ENCODE measurements at regions not wholly inside any gene's neighbourhood (a gene's known extent, or its start where the extent isn't known, plus 50 kb on each side); places are given as distances from the start of the nearest gene placed in this dataset.

- TF ChIP-seq WT1 (tag by site-specific recombination; IDR thresholded peaks at IDR 0.05) = no peak
- no peak for TF ChIP-seq ZNF266 (tag by site-specific recombination; IDR thresholded peaks at IDR 0.05; ENCODE audit: low read depth)
- TF ChIP-seq ZSCAN23 (tag by site-specific recombination; IDR thresholded peaks at IDR 0.05) = no peak
- TF ChIP-seq ATF2 (tag by site-specific recombination; IDR thresholded peaks at IDR 0.05; ENCODE audit: low read depth) = no peak
- TF ChIP-seq ZNF670 (tag by site-specific recombination; IDR thresholded peaks at IDR 0.05; ENCODE audit: low read depth) = no peak
- no peak for TF ChIP-seq ZNF169 (tag by site-specific recombination; IDR thresholded peaks at IDR 0.05)
- no peak for TF ChIP-seq ZNF837 (tag by site-specific recombination; IDR thresholded peaks at IDR 0.05)
- no peak for TF ChIP-seq ZNF16 (tag by site-specific recombination; IDR thresholded peaks at IDR 0.05; ENCODE audit: low read depth)
- no peak for TF ChIP-seq ZNF302 (tag by site-specific recombination; IDR thresholded peaks at IDR 0.05; ENCODE audit: low read depth)
- TF ChIP-seq ZNF580 (tag by site-specific recombination; IDR thresholded peaks at IDR 0.05) = no peak
- TF ChIP-seq MYNN (tag by site-specific recombination; IDR thresholded peaks at IDR 0.05; ENCODE audit: borderline replicate concordance) = no peak
- TF ChIP-seq INSM2 (tag by site-specific recombination; IDR thresholded peaks at IDR 0.05) = no peak
- TF ChIP-seq ZNF37A (tag by site-specific recombination; IDR thresholded peaks at IDR 0.05) = no peak
- no peak for TF ChIP-seq ZNF221 (tag by site-specific recombination; IDR thresholded peaks at IDR 0.05; ENCODE audit: borderline replicate concordance)
- no peak for TF ChIP-seq ZBTB20 (tag by site-specific recombination; IDR thresholded peaks at IDR 0.05)
- no peak for TF ChIP-seq ZNF707 (tag by site-specific recombination; IDR thresholded peaks at IDR 0.05)
- no peak for TF ChIP-seq ZNF24 (tag by site-specific recombination; IDR thresholded peaks at IDR 0.05)
- Histone ChIP-seq H3K4me3 (ENCODE audit: low read depth, low read length) (no peak overlapping the region), H3K9me3 (ENCODE audit: control insufficient read depth, insufficient read depth, low read depth, low read length) (no peaks in the 10 kb centered on the region), H3K27ac (ENCODE audit: extremely low read depth, low read depth, low read length) (no peak overlapping the region), H3K36me3 (ENCODE audit: control insufficient read depth in 2 of 2, insufficient read depth in 1 of 2, low read length in 2 of 2) (no peaks in the 10 kb centered on the region), H3K4me1 (ENCODE audit: control insufficient read depth, insufficient read depth, low read length) (peaks cover 6% of the 10 kb centered on the region; the same call in 1 of the 2 replicates)
- ChIA-PET CTCF (no interaction called here), POLR2A (no interaction called here)
Measured at GRCh38 chr1:199612976-199613774, 414.3 kb upstream of the NR5A2 start.

GRCh38 chr1:199616947-199617346, 410.6 kb upstream of the NR5A2 start:
- peaks cover 4% of the 10 kb centered on the region; the same call in 1 of the 2 replicates for H3K4me1 ChIP-seq (ENCODE audit: control insufficient read depth, insufficient read depth, low read length)
- POLR2A ChIA-PET = no interaction called here
- no peak overlapping the region for H3K27ac ChIP-seq (ENCODE audit: extremely low read depth, low read depth, low read length)
- TF ChIP-seq KLF10 (tag by site-specific recombination; IDR thresholded peaks at IDR 0.05) (no peak), FEZF1 (tag by site-specific recombination; IDR thresholded peaks at IDR 0.05) (no peak), SCRT2 (tag by site-specific recombination; IDR thresholded peaks at IDR 0.05) (peak; percentile 86), KLF8 (tag by site-specific recombination; IDR thresholded peaks at IDR 0.05) (no peak), SCRT1 (tag by site-specific recombination; IDR thresholded peaks at IDR 0.05; ENCODE audit: borderline replicate concordance) (peak; percentile 31; the same call in 1 of the 2 replicates)
- no peak overlapping the region for H3K4me3 ChIP-seq (ENCODE audit: low read depth, low read length)
- no peaks in the 10 kb centered on the region for H3K9me3 ChIP-seq (ENCODE audit: control insufficient read depth, insufficient read depth, low read depth, low read length)
- CTCF ChIA-PET = no interaction called here
- no peaks in the 10 kb centered on the region for H3K36me3 ChIP-seq (ENCODE audit: control insufficient read depth in 2 of 2, insufficient read depth in 1 of 2, low read length in 2 of 2)

Data from HEK293 (cell line).